Iris pigment epithelial cell (primary cell): ENCODE measurements at regions not wholly inside any gene's neighbourhood (a gene's known extent, or its start where the extent isn't known, plus 50 kb on each side); places are given as distances from the start of the nearest gene placed in this dataset.
"Not testable (repeated sequence)": the region's sequence is repeated elsewhere in the genome, so short reads cannot be mapped to it uniquely, and the experiment has no call there.

Source experiments
- DNase-seq: peaks from one replicate; pipeline ENCODE4 v3.0.0-alpha.2; 2011; ENCODE audit warnings: low read depth

- DNase-seq, result peak; percentile 93
Measured at GRCh38 chr14:52124791-52125684, 56.2 kb upstream of the NID2 start.

- not testable (repeated sequence) for DNase-seq
Measured at GRCh38 chr14:52122163-52122562, 53.3 kb upstream of the NID2 start.

GRCh38 chr14:52121441-52121840, 52.6 kb upstream of the NID2 start:
- DNase-seq, result no peak

GRCh38 chr14:52119030-52119429, 50.2 kb upstream of the NID2 start:
- DNase-seq, result peak; percentile 49
